ENCODE measurements at regions not wholly inside any gene's neighbourhood (a gene's known extent, or its start where the extent isn't known, plus 50 kb on each side); places are given as distances from the start of the nearest gene placed in this dataset.

- TF ChIP-seq EZH2 (IDR thresholded peaks at IDR 0.05; ENCODE audit: low read depth) = no peak
- no peak for TF ChIP-seq CTCF (conservative IDR thresholded peaks at IDR 0.05)
Observed at GRCh38 chr12:92503029-92503931, 199.5 kb upstream of the PLEKHG7 start.
